Nephron progenitor cell (in vitro differentiated cells): ENCODE measurements at regions not wholly inside any gene's neighbourhood (a gene's known extent, or its start where the extent isn't known, plus 50 kb on each side); places are given as distances from the start of the nearest gene placed in this dataset.
"Not testable (repeated sequence)": the region's sequence is repeated elsewhere in the genome, so short reads cannot be mapped to it uniquely, and the experiment has no call there.

Experiments used
- DNase-seq: peaks from one replicate; pipeline ENCODE4 v3.0.0; 2021
- H3K27ac Mint-ChIP-seq: 2 replicates; pipeline ENCODE4 v1.8.0; 2021; ENCODE audit warnings: mild to moderate bottlenecking, moderate library complexity, mixed read lengths
- H3K27me3 Mint-ChIP-seq: 2 replicates; pipeline ENCODE4 v1.8.0; 2021; ENCODE audit warnings: mild to moderate bottlenecking, low read depth, mixed read lengths; ENCODE audit not compliant: poor library complexity
- H3K36me3 Mint-ChIP-seq: 2 replicates; pipeline ENCODE4 v1.8.0; 2021; ENCODE audit warnings: low read depth, mixed read lengths
- H3K4me1 Mint-ChIP-seq: 2 replicates; pipeline ENCODE4 v1.8.0; 2021; ENCODE audit warnings: mixed read lengths
- H3K4me3 Mint-ChIP-seq: 2 replicates; pipeline ENCODE4 v1.8.0; 2021; ENCODE audit warnings: mild to moderate bottlenecking, moderate library complexity, mixed read lengths
- H3K9me3 Mint-ChIP-seq: 2 replicates; pipeline ENCODE4 v1.8.0; 2021; ENCODE audit warnings: mild to moderate bottlenecking, moderate library complexity, mixed read lengths
- TF ChIP-seq, protein P1 (sequence below): fragments of 200-600 bp; sonication (generic); IDR thresholded peaks from 2 replicates; pipeline ENCODE4 v1.5.0; 2021; ENCODE audit warnings: antibody characterized with exemption

DNA sequence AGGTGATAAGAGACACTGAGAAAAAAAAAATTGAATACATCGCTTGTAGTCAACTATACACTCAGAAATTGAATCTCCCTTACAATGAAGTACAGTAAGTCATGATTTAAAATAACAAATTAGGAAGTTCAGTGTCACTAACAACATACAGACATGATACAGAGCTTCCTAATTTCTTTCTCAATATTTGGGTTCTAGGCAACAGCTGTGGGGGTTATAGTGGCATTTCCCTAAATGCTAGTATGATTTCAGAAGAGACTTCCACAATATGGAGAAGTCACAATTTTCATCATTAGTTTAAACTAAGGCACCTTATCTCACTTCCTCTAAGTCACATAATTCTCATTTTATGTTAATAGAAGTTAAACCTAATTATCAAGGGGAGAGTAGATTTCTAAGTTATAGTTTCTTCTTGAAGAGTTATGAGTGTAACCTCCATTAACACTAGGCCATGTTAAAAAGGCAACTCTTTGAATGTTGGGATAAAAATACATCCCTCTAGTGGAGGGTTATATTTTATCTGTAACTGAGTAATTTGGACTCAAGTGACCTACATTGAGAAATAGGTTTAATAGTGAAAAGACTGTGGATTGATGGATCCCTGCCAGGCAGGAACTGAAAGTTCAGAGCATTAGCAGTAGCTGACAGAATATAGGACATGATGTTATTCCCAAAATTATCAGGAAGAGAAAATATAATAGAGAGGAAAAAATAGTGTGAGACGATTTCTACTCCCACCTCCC lies 286.0 kb upstream of the SUCLG2 start:
- no peaks in the 10 kb centered on the region for H3K27me3 Mint-ChIP-seq
- no peaks in the 10 kb centered on the region for H3K36me3 Mint-ChIP-seq
- H3K4me1 Mint-ChIP-seq: peaks cover 7% of the 10 kb centered on the region
- no peak for DNase-seq
- peaks cover 9% of the 10 kb centered on the region for H3K9me3 Mint-ChIP-seq
- H3K4me3 Mint-ChIP-seq: no peak overlapping the region
- no peak overlapping the region for H3K27ac Mint-ChIP-seq
- TF ChIP-seq, protein P1, sequence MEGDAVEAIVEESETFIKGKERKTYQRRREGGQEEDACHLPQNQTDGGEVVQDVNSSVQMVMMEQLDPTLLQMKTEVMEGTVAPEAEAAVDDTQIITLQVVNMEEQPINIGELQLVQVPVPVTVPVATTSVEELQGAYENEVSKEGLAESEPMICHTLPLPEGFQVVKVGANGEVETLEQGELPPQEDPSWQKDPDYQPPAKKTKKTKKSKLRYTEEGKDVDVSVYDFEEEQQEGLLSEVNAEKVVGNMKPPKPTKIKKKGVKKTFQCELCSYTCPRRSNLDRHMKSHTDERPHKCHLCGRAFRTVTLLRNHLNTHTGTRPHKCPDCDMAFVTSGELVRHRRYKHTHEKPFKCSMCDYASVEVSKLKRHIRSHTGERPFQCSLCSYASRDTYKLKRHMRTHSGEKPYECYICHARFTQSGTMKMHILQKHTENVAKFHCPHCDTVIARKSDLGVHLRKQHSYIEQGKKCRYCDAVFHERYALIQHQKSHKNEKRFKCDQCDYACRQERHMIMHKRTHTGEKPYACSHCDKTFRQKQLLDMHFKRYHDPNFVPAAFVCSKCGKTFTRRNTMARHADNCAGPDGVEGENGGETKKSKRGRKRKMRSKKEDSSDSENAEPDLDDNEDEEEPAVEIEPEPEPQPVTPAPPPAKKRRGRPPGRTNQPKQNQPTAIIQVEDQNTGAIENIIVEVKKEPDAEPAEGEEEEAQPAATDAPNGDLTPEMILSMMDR: no peak

DNA sequence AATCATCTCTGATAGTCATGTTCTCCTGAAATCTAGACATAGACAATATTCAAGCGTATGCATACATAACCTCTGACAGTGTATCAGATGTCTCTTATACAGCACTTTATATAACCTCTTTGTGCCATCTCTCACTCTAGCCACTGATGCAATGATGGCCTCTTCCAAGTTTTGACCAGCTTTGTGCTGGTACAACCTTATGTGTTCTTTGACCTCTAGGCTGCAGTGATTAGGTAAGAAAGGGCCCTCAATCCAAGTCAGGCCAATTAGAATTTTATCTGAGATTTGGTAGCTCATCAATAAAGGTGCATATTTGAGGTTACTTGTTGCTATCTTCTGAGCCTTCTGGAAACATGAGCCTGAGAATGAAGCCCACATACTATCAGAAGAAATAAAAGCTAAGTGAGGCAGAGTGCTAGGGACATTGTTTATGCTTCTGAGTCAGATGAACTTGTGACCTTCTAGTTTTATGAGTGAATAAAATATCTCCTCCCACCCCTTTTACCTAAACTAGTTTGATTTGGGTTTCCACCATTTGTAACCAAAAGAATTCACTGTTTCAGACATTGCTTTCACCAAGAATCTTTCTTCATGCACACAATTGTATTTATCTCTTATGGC lies 283.2 kb upstream of the SUCLG2 start:
- TF ChIP-seq, protein P1: no peak
- no peak overlapping the region for H3K4me3 Mint-ChIP-seq
- H3K36me3 Mint-ChIP-seq: no peaks in the 10 kb centered on the region
- H3K9me3 Mint-ChIP-seq: peaks cover 14% of the 10 kb centered on the region
- no peak for DNase-seq
- no peaks in the 10 kb centered on the region for H3K27me3 Mint-ChIP-seq
- peaks cover 7% of the 10 kb centered on the region for H3K4me1 Mint-ChIP-seq
- no peak overlapping the region for H3K27ac Mint-ChIP-seq

DNA sequence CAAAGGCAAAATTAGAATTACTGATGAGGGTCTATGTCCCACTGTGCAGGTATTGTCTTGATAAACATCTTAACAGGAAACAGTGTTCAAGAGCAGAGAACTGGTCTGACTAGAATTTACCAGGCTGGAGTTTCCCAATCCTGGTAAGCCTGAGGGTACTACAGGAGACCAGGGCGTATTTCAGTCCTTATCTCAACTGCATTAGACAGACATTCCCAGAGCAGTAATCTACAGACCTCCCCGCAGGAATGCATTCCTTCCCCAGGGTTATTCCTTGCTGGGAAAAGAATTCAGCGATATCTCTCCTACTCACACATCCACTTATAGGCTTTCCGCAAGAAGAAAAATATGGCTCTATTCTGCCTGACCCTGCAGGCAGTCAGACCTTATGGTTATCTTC lies 276.0 kb upstream of the SUCLG2 start:
- H3K36me3 Mint-ChIP-seq, H3K27me3 Mint-ChIP-seq, H3K4me1 Mint-ChIP-seq, DNase-seq, H3K27ac Mint-ChIP-seq, H3K4me3 Mint-ChIP-seq: not testable (repeated sequence)
- peaks cover 20% of the 10 kb centered on the region for H3K9me3 Mint-ChIP-seq

DNA sequence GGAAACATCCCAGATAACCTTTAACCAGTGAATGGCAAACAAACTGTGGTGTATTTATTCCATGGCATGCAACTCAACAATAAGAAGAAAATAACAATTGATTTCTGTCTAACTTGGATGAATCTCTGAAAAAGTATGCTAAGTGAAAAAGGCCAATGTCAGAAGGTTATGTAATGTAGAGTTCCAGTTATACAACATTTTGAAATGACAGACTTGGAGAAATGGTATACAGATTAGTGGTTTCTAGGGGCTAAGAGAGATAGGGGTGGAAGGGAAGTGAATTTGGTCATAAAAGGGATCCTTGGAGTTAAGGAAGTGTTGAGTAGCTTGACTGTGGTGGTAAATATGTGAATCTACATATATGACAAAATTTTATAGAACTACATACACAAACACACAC lies 269.4 kb upstream of the SUCLG2 start:
- H3K4me3 Mint-ChIP-seq: no peak overlapping the region
- H3K27me3 Mint-ChIP-seq: peaks cover 4% of the 10 kb centered on the region
- no peaks in the 10 kb centered on the region for H3K36me3 Mint-ChIP-seq
- H3K27ac Mint-ChIP-seq: no peak overlapping the region
- no peaks in the 10 kb centered on the region for H3K4me1 Mint-ChIP-seq
- H3K9me3 Mint-ChIP-seq: peaks cover 8% of the 10 kb centered on the region
- TF ChIP-seq, protein P1: no peak
- no peak for DNase-seq

DNA sequence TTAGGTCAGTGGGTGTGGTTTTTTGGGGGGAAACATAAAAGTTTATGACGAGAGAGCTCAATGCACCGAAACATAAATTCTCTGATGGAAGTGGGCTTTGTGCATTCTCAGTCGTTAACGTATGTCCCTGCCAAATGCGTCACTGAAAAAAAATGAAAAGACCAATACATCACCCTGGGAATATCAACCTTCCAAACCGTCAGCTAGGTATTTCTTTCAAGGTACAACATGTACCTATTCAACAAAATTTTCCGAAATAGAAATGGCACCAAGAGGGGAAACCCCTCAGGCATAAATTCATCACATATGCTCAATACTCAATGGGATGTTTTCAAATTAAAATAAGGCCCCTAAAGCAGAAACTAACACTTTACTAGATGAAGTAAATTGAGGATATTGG lies 266.6 kb upstream of the SUCLG2 start:
- no peak for DNase-seq
- no peaks in the 10 kb centered on the region for H3K4me1 Mint-ChIP-seq
- H3K4me3 Mint-ChIP-seq: no peak overlapping the region
- H3K36me3 Mint-ChIP-seq: no peaks in the 10 kb centered on the region
- H3K27me3 Mint-ChIP-seq: no peaks in the 10 kb centered on the region
- peaks cover 8% of the 10 kb centered on the region for H3K9me3 Mint-ChIP-seq
- no peak overlapping the region for H3K27ac Mint-ChIP-seq
- TF ChIP-seq, protein P1: no peak

DNA sequence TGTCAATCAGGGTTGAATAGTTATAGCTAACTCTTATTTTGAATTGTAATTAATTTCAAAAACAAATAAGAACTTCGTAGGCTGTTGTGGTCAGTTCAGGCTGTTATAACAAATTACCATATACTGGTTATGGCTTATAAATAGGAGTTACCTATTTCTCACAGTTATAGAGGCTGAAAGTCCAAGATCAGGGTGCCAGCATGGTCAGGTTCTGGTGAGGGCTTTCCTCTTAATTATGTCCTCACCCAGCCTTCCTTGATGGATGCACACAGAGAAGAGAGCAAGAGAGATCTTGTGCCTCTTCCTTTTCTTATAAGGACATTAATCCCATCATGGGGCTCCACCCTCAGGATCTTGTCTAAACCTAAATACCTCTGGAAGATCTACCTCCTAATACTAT lies 265.9 kb upstream of the SUCLG2 start:
- no peaks in the 10 kb centered on the region for H3K4me1 Mint-ChIP-seq
- TF ChIP-seq, protein P1: no peak
- H3K9me3 Mint-ChIP-seq: peaks cover 3% of the 10 kb centered on the region
- no peak overlapping the region for H3K27ac Mint-ChIP-seq
- H3K27me3 Mint-ChIP-seq: no peaks in the 10 kb centered on the region
- no peak for DNase-seq
- H3K4me3 Mint-ChIP-seq: no peak overlapping the region
- H3K36me3 Mint-ChIP-seq: no peaks in the 10 kb centered on the region
